Peyer's patch (tissue), 4 donors: ENCODE measurements at regions not wholly inside any gene's neighbourhood (a gene's known extent, or its start where the extent isn't known, plus 50 kb on each side); places are given as distances from the start of the nearest gene placed in this dataset.

Source experiments
- DNase-seq, 3 donors: peaks; one replicate each; pipeline ENCODE4 v3.0.0-alpha.2; 2017 to 2019
- H3K27ac ChIP-seq, 4 donors: fragments of 200-600 bp; sonication (generic); one replicate each; pipeline ENCODE4 v1.5.1; 2016 to 2019
- H3K27me3 ChIP-seq, 2 donors: fragments of 200-600 bp; sonication (generic); one replicate each; pipeline ENCODE4 v1.5.1; 2019
- H3K36me3 ChIP-seq, 3 donors: fragments of 200-600 bp; sonication (generic); one replicate each; pipeline ENCODE4 v1.5.1; 2016 to 2019
- H3K4me1 ChIP-seq, 4 donors: fragments of 200-600 bp; sonication (generic); one replicate each; pipeline ENCODE4 v1.5.1; 2016 to 2019
- H3K4me3 ChIP-seq, 4 donors: fragments of 200-600 bp; sonication (generic); 1 replicate in 3 of 4; 2 replicates in 1 of 4; pipeline ENCODE4 v1.5.1; 2016 to 2019; ENCODE audit warnings: mild to moderate bottlenecking in 1 of 4
- H3K9me3 ChIP-seq, 4 donors: fragments of 200-600 bp; sonication (generic); one replicate each; pipeline ENCODE4 v1.5.1; 2016 to 2019; ENCODE audit warnings: mild to moderate bottlenecking in 1 of 4
- CTCF ChIP-seq, 6 experiments: fragments of 450-650 bp in 4 of 6; fragments of 200-600 bp in 2 of 6; sonication (generic) in 1 of 6; IDR thresholded peaks; one replicate each; pipeline ENCODE4 v1.5.1; 2017 to 2019; ENCODE audit warnings: antibody characterized with exemption in 6 of 6, mild to moderate bottlenecking in 3 of 6, moderate library complexity in 1 of 6
- POLR2A ChIP-seq, 2 donors: fragments of 450-650 bp; IDR thresholded peaks; one replicate each; pipeline ENCODE4 v1.5.1; 2017; ENCODE audit warnings: antibody characterized with exemption in 2 of 2, mild to moderate bottlenecking in 2 of 2, moderate library complexity in 2 of 2

- no peaks in the 10 kb centered on the region for H3K36me3 ChIP-seq
- no peaks in the 10 kb centered on the region for H3K4me1 ChIP-seq
- TF ChIP-seq CTCF (IDR thresholded peaks at IDR 0.05), result no peak
- TF ChIP-seq POLR2A (IDR thresholded peaks at IDR 0.05), result no peak
- no peaks in the 10 kb centered on the region for H3K9me3 ChIP-seq
- H3K27me3 ChIP-seq, result no peaks in the 10 kb centered on the region
- DNase-seq, result no peak
- H3K27ac ChIP-seq, result no peak overlapping the region
- no peak overlapping the region for H3K4me3 ChIP-seq
These were observed 377.1 kb downstream of the VPS13C start for GRCh38 chr15:61682891-61683735.

GRCh38 chr15:61681676-61682075, 378.6 kb downstream of the VPS13C start:
- Histone ChIP-seq H3K4me3 (no peak overlapping the region), H3K27ac (no peak overlapping the region), H3K27me3 (no peaks in the 10 kb centered on the region), H3K9me3 (no peaks in the 10 kb centered on the region), H3K4me1 (no peaks in the 10 kb centered on the region), H3K36me3 (no peaks in the 10 kb centered on the region)
- no peak for TF ChIP-seq CTCF (IDR thresholded peaks at IDR 0.05)
- TF ChIP-seq POLR2A (IDR thresholded peaks at IDR 0.05), result no peak
- no peak for DNase-seq

- no peaks in the 10 kb centered on the region for H3K36me3 ChIP-seq
- H3K4me1 ChIP-seq, result no peaks in the 10 kb centered on the region
- no peak for DNase-seq
- TF ChIP-seq CTCF (IDR thresholded peaks at IDR 0.05) (no peak), POLR2A (IDR thresholded peaks at IDR 0.05) (no peak)
- H3K27me3 ChIP-seq, result no peaks in the 10 kb centered on the region
- H3K4me3 ChIP-seq, result no peak overlapping the region
- H3K9me3 ChIP-seq, result no peaks in the 10 kb centered on the region
- H3K27ac ChIP-seq, result no peak overlapping the region
These were observed 379.2 kb downstream of the VPS13C start for GRCh38 chr15:61681038-61681418.

GRCh38 chr15:61680260-61681037, 379.8 kb downstream of the VPS13C start:
- TF ChIP-seq CTCF (IDR thresholded peaks at IDR 0.05) (no peak), POLR2A (IDR thresholded peaks at IDR 0.05) (no peak)

GRCh38 chr15:61671736-61672135, 388.5 kb downstream of the VPS13C start:
- no peak for TF ChIP-seq CTCF (IDR thresholded peaks at IDR 0.05)
- TF ChIP-seq POLR2A (IDR thresholded peaks at IDR 0.05), result no peak
- Histone ChIP-seq H3K27ac (no peak overlapping the region), H3K4me1 (no peaks in the 10 kb centered on the region), H3K4me3 (no peak overlapping the region), H3K36me3 (no peaks in the 10 kb centered on the region), H3K9me3 (no peaks in the 10 kb centered on the region), H3K27me3 (no peaks in the 10 kb centered on the region)
- DNase-seq, result no peak

More at GRCh38 chr15:61680260-61681037, 379.8 kb downstream of the VPS13C start:
- H3K9me3 ChIP-seq, result no peaks in the 10 kb centered on the region
- no peaks in the 10 kb centered on the region for H3K27me3 ChIP-seq
- no peaks in the 10 kb centered on the region for H3K4me1 ChIP-seq
- no peak overlapping the region for H3K27ac ChIP-seq
- DNase-seq, result no peak
- no peaks in the 10 kb centered on the region for H3K36me3 ChIP-seq
- H3K4me3 ChIP-seq, result no peak overlapping the region
